Mesendoderm (in vitro differentiated cells): ENCODE measurements at regions not wholly inside any gene's neighbourhood (a gene's known extent, or its start where the extent isn't known, plus 50 kb on each side); places are given as distances from the start of the nearest gene placed in this dataset.
A peak's percentile ranks its signal among the peaks of the same experiment; 100 is the strongest.
"Not testable (repeated sequence)": the region's sequence is repeated elsewhere in the genome, so short reads cannot be mapped to it uniquely, and the experiment has no call there.

Experiments
- DNase-seq: peaks from one replicate; pipeline ENCODE4 v3.0.0; 2013
- H2AK5ac ChIP-seq: 2 replicates; pipeline ENCODE4 v1.6.1; 2013; ENCODE audit warnings: low read length, inconsistent platforms
- H2BK120ac ChIP-seq: 2 replicates; pipeline ENCODE4 v1.6.1; 2013; ENCODE audit warnings: low read depth, mild to moderate bottlenecking, low read length, moderate library complexity, mixed read lengths
- H2BK15ac ChIP-seq: replicated peaks from 2 replicates; pipeline ENCODE4 v1.6.1; 2013; ENCODE audit warnings: low read depth, mild to moderate bottlenecking, moderate library complexity
- H2BK5ac ChIP-seq: 2 replicates; pipeline ENCODE4 v1.6.1; 2013; ENCODE audit warnings: low read length, inconsistent platforms
- H3K18ac ChIP-seq: 2 replicates; pipeline ENCODE4 v1.6.1; 2013; ENCODE audit warnings: mild to moderate bottlenecking, low read length, mixed read lengths
- H3K23ac ChIP-seq: one replicate; pipeline ENCODE4 v1.6.1; 2013; ENCODE audit warnings: low read length
- H3K27ac ChIP-seq: 2 replicates; pipeline ENCODE4 v1.5.1; 2013; ENCODE audit warnings: low read depth, mild to moderate bottlenecking, inconsistent platforms, low read length, moderate library complexity
- H3K27me3 ChIP-seq: 2 replicates; pipeline ENCODE4 v1.6.1; 2013; ENCODE audit warnings: low read length, control low read depth, mild to moderate bottlenecking, inconsistent platforms; ENCODE audit not compliant: insufficient read depth, poor library complexity
- H3K36me3 ChIP-seq: 2 replicates; pipeline ENCODE4 v1.6.1; 2013; ENCODE audit warnings: low read length, inconsistent platforms; ENCODE audit not compliant: control insufficient read depth, insufficient read depth
- H3K4ac ChIP-seq: one replicate; pipeline ENCODE4 v1.6.1; 2013; ENCODE audit warnings: low read depth, mild to moderate bottlenecking, low read length, moderate library complexity
- H3K4me1 ChIP-seq: 2 replicates; pipeline ENCODE4 v1.6.1; 2013; ENCODE audit warnings: low read depth, low read length, inconsistent platforms; ENCODE audit not compliant: control insufficient read depth
- H3K4me2 ChIP-seq: 2 replicates; pipeline ENCODE4 v1.6.1; 2013; ENCODE audit warnings: low read length
- H3K4me3 ChIP-seq: 2 replicates; pipeline ENCODE4 v1.5.1; 2013; ENCODE audit warnings: mild to moderate bottlenecking, low read length
- H3K56ac ChIP-seq: one replicate; pipeline ENCODE4 v1.6.1; 2013; ENCODE audit warnings: low read length
- H3K79me1 ChIP-seq: 2 replicates; pipeline ENCODE4 v1.6.1; 2013; ENCODE audit warnings: low read length, inconsistent platforms
- H3K79me2 ChIP-seq: 2 replicates; pipeline ENCODE4 v1.6.1; 2013; ENCODE audit warnings: mild to moderate bottlenecking, low read length; ENCODE audit not compliant: control insufficient read depth, insufficient read depth
- H3K9ac ChIP-seq: 2 replicates; pipeline ENCODE4 v1.6.1; 2013; ENCODE audit warnings: low read length, inconsistent platforms
- H4K5ac ChIP-seq: one replicate; pipeline ENCODE4 v1.6.1; 2013; ENCODE audit warnings: low read length
- H4K8ac ChIP-seq: one replicate; pipeline ENCODE4 v1.6.1; 2013; ENCODE audit warnings: low read depth, mild to moderate bottlenecking, control low read depth, low read length, moderate library complexity
- WGBS: extraction: QIAGEN DNeasy Blood & Tissue Kit; methylation state at CpG from one replicate; pipeline ENCODE4 v1.1.7; 2013; ENCODE audit warnings: low lambda C conversion rate, missing lambda C conversion rate; ENCODE audit not compliant: insufficient coverage; ENCODE audit errors: extremely low coverage; 5-methylcytosine and 5-hydroxymethylcytosine counted together

- no peaks in the 10 kb centered on the region for H3K27me3 ChIP-seq
Observed at GRCh38 chr21:19076031-19076430, 672.4 kb upstream of the TMPRSS15 start.

DNA sequence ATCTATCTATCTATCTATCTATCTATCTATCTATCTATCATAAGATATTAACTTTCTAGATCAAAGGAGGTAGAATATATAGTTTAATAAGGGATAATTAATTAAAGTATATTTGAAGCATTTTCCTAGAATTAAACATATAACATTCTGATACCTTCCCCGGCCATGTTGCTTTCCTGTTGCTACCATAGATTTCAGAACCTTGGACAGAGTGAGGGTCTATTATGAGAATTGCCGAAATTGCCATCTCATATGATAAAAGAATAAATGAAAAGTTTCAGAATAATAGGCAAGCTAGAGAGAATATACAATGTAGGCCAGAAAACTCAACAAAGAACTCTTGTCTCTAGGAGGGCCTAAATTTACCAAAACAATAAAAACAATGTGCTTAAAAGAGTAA is 706.1 kb upstream of the TMPRSS15 start:
- Histone ChIP-seq H3K27me3 (no peaks in the 10 kb centered on the region), H3K4me3 (no peak overlapping the region), H3K4me2 (no peak overlapping the region), H3K23ac (no peak overlapping the region), H3K36me3 (no peaks in the 10 kb centered on the region), H4K8ac (no peak overlapping the region), H3K4me1 (no peaks in the 10 kb centered on the region), H2BK5ac (no peak overlapping the region), H3K79me1 (no peaks in the 10 kb centered on the region), H3K79me2 (no peaks in the 10 kb centered on the region), H2AK5ac (no peak overlapping the region), H3K18ac (no peak overlapping the region), H2BK15ac (no peak overlapping the region), H3K4ac (no peak overlapping the region), H3K27ac (no peak overlapping the region), H3K56ac (no peak overlapping the region), H3K9ac (no peak overlapping the region), H2BK120ac (no peak overlapping the region), H4K5ac (no peak overlapping the region)
- no CpG with 5 or more reads among the region's 2 CpGs for WGBS
- no peak for DNase-seq

More at GRCh38 chr21:19076031-19076430, 672.4 kb upstream of the TMPRSS15 start:
- H3K36me3 ChIP-seq, result no peaks in the 10 kb centered on the region
- H3K27ac ChIP-seq, result no peak overlapping the region
- H3K9ac ChIP-seq, result no peak overlapping the region
- no peak overlapping the region for H4K8ac ChIP-seq
- H3K4me3 ChIP-seq, result no peak overlapping the region
- WGBS, result no CpG with 5 or more reads among the region's 1 CpG
- H2BK120ac ChIP-seq, result no peak overlapping the region
- no peak overlapping the region for H3K4ac ChIP-seq
- no peak overlapping the region for H3K56ac ChIP-seq
- no peak overlapping the region for H2BK5ac ChIP-seq
- H2AK5ac ChIP-seq, result no peak overlapping the region
- H3K18ac ChIP-seq, result no peak overlapping the region
- no peaks in the 10 kb centered on the region for H3K79me2 ChIP-seq
- no peak overlapping the region for H3K4me2 ChIP-seq
- H3K4me1 ChIP-seq, result no peaks in the 10 kb centered on the region
- H3K79me1 ChIP-seq, result no peaks in the 10 kb centered on the region
- DNase-seq, result peak; percentile 44
- H3K23ac ChIP-seq, result no peak overlapping the region
- no peak overlapping the region for H4K5ac ChIP-seq
- H2BK15ac ChIP-seq, result no peak overlapping the region

DNA sequence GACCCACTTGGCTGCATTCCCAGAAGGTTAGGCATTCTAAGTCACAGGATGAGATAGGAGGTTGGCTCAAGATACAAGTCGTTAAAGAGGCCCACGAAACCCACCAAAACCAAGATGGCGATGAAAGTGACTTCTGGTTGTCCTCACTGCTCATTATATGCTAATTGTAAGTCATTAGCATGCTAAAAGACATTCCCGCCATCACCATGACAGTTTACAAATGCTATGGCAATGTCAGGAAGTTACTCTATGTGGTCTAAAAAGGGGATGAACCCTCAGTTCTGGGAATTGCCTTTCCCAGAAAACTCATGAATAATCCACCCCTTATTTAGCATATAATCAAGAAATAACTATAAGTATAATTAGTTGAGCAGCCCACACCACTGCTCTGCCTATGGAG is 715.7 kb upstream of the TMPRSS15 start:
- H3K9ac ChIP-seq, H3K23ac ChIP-seq, H3K36me3 ChIP-seq, H4K8ac ChIP-seq, H3K4me1 ChIP-seq, H3K4me3 ChIP-seq, H2BK5ac ChIP-seq, H2BK120ac ChIP-seq, H3K56ac ChIP-seq, H2AK5ac ChIP-seq, H3K4ac ChIP-seq, H4K5ac ChIP-seq, H3K4me2 ChIP-seq, H3K18ac ChIP-seq, H3K79me1 ChIP-seq, H3K79me2 ChIP-seq, H3K27ac ChIP-seq, H2BK15ac ChIP-seq, H3K27me3 ChIP-seq: not testable (repeated sequence)
- DNase-seq, result peak; percentile 40
- WGBS, result no CpG with 5 or more reads among the region's 4 CpGs

GRCh38 chr21:19120591-19120990 is 717.0 kb upstream of the TMPRSS15 start:
- Histone ChIP-seq H3K23ac (no peak overlapping the region), H3K4me1 (no peaks in the 10 kb centered on the region), H3K56ac (no peak overlapping the region), H2BK120ac (no peak overlapping the region), H3K9ac (no peak overlapping the region), H3K27ac (no peak overlapping the region), H3K4me3 (no peak overlapping the region), H4K5ac (no peak overlapping the region), H2BK15ac (no peak overlapping the region), H3K4ac (no peak overlapping the region), H3K4me2 (no peak overlapping the region), H3K79me1 (no peaks in the 10 kb centered on the region), H3K18ac (no peak overlapping the region), H4K8ac (no peak overlapping the region), H2BK5ac (no peak overlapping the region), H3K27me3 (no peaks in the 10 kb centered on the region), H3K79me2 (no peaks in the 10 kb centered on the region), H2AK5ac (no peak overlapping the region), H3K36me3 (no peaks in the 10 kb centered on the region)
- WGBS, result no CpG with 5 or more reads among the region's 4 CpGs
- DNase-seq, result peak; percentile 48

- H2BK15ac ChIP-seq, result no peak overlapping the region
- no peak overlapping the region for H2BK5ac ChIP-seq
- H2AK5ac ChIP-seq, result no peak overlapping the region
- H3K4me3 ChIP-seq, result no peak overlapping the region
- H3K27ac ChIP-seq, result no peak overlapping the region
- H3K56ac ChIP-seq, result no peak overlapping the region
- no peaks in the 10 kb centered on the region for H3K36me3 ChIP-seq
- no peak overlapping the region for H3K9ac ChIP-seq
- no peak overlapping the region for H4K5ac ChIP-seq
- no peak overlapping the region for H3K18ac ChIP-seq
- H3K79me1 ChIP-seq, result no peaks in the 10 kb centered on the region
- no peak overlapping the region for H2BK120ac ChIP-seq
- H3K4me2 ChIP-seq, result no peak overlapping the region
- WGBS, result no CpG with 5 or more reads among the region's 2 CpGs
- no peaks in the 10 kb centered on the region for H3K4me1 ChIP-seq
- H4K8ac ChIP-seq, result no peak overlapping the region
- no peaks in the 10 kb centered on the region for H3K79me2 ChIP-seq
- no peak overlapping the region for H3K4ac ChIP-seq
- no peak for DNase-seq
- H3K27me3 ChIP-seq, result no peaks in the 10 kb centered on the region
- H3K23ac ChIP-seq, result no peak overlapping the region
Observed at GRCh38 chr21:19122356-19122755, 718.8 kb upstream of the TMPRSS15 start.

DNA sequence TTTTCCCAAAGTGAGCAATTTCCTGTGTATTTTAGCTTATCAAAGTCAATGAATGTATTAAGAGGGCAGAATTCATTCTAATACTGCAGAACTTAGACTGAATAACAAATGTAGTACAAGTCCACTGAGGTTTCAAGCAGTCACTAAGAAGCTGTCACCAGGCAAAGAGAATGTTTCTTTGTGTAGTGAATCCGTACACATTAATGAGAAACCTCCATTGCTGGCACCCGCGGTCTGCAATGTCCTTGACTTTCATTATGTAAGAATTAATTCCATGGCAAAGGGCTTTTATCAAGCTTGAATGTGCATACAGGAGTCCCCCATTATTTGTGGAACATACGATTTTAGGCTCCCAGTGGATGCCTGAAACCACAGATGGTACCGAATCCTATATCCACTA is 719.5 kb upstream of the TMPRSS15 start:
- Histone ChIP-seq H4K8ac (no peak overlapping the region), H3K79me1 (no peaks in the 10 kb centered on the region), H3K18ac (no peak overlapping the region), H2BK120ac (no peak overlapping the region), H3K79me2 (no peaks in the 10 kb centered on the region), H3K27ac (no peak overlapping the region), H2BK15ac (no peak overlapping the region), H2BK5ac (no peak overlapping the region), H3K23ac (no peak overlapping the region), H3K36me3 (no peaks in the 10 kb centered on the region), H3K4me1 (no peaks in the 10 kb centered on the region), H3K4ac (no peak overlapping the region), H4K5ac (no peak overlapping the region), H3K56ac (no peak overlapping the region), H3K4me3 (no peak overlapping the region), H3K4me2 (no peak overlapping the region), H3K27me3 (no peaks in the 10 kb centered on the region), H3K9ac (no peak overlapping the region), H2AK5ac (no peak overlapping the region)
- no peak for DNase-seq
- WGBS, result no CpG with 5 or more reads among the region's 5 CpGs
